OCI-LY3 (cell line): ENCODE measurements at regions not wholly inside any gene's neighbourhood (a gene's known extent, or its start where the extent isn't known, plus 50 kb on each side); places are given as distances from the start of the nearest gene placed in this dataset.

Experiments used
- H2AFZ ChIP-seq: fragments of 200-600, 300-600 bp; shearing (Covaris generic); 2 replicates; pipeline ENCODE4 v1.6.0; 2014; ENCODE audit warnings: antibody characterized with exemption, low read depth, low read length
- H3K27ac ChIP-seq: fragments of 200-600, 300-600 bp; sonication (generic); 2 replicates; pipeline ENCODE4 v1.5.1; 2014; ENCODE audit warnings: mild to moderate bottlenecking, low read length, moderate library complexity, mixed read lengths
- H3K27me3 ChIP-seq: fragments of 200-600, 300-600 bp; sonication (generic); 2 replicates; pipeline ENCODE4 v1.6.1; 2014; ENCODE audit warnings: low read depth, low read length, mixed read lengths
- H3K36me3 ChIP-seq: fragments of 200-600, 300-600 bp; sonication (generic); replicated peaks from 2 replicates; pipeline ENCODE3; 2014; ENCODE audit warnings: low read depth, low read length, mixed read lengths
- H3K4me1 ChIP-seq: fragments of 300-600, 200-600 bp; sonication (generic); 2 replicates; pipeline ENCODE4 v1.6.1; 2014; ENCODE audit warnings: low read length, mixed read lengths
- H3K4me2 ChIP-seq: fragments of 200-600, 300-600 bp; sonication (generic); 2 replicates; pipeline ENCODE4 v1.6.1; 2014; ENCODE audit warnings: low read length, mixed read lengths
- H3K4me3 ChIP-seq: fragments of 300-600, 200-600 bp; sonication (generic); 2 replicates; pipeline ENCODE4 v1.5.1; 2014; ENCODE audit warnings: antibody characterized with exemption, mild to moderate bottlenecking, low read length, moderate library complexity
- H3K79me2 ChIP-seq: fragments of 300-600, 200-600 bp; shearing (Covaris generic); 2 replicates; pipeline ENCODE4 v1.6.1; 2014; ENCODE audit warnings: mild to moderate bottlenecking, low read length, mixed read lengths
- H3K9ac ChIP-seq: fragments of 300-600, 200-600 bp; shearing (Covaris generic); 2 replicates; pipeline ENCODE4 v1.6.0; 2014; ENCODE audit warnings: mild to moderate bottlenecking, low read length, moderate library complexity
- H3K9me3 ChIP-seq: fragments of 200-600, 300-600 bp; shearing (Covaris generic); 2 replicates; pipeline ENCODE4 v1.6.1; 2014; ENCODE audit warnings: low read length, mixed read lengths; ENCODE audit not compliant: insufficient read depth
- H4K20me1 ChIP-seq: fragments of 200-600, 300-600 bp; sonication (generic); 2 replicates; pipeline ENCODE4 v1.6.1; 2016; ENCODE audit warnings: low read length, mixed read lengths; ENCODE audit not compliant: insufficient read depth
- CTCF ChIP-seq: fragments of 200-600, 300-600 bp; sonication (generic); IDR thresholded peaks from 2 replicates; pipeline ENCODE4 v1.5.1; 2014; ENCODE audit warnings: antibody characterized with exemption, low read length, low read depth
- EZH2phosphoT487 ChIP-seq: fragments of 200-600 bp; shearing (Covaris generic); IDR thresholded peaks from 2 replicates; pipeline ENCODE4 v1.6.1; 2018; ENCODE audit warnings: antibody characterized with exemption, mixed run types, low read depth

GRCh38 chr3:103158183-103158582 is 723.4 kb downstream of the ZPLD1 start:
- Histone ChIP-seq H3K4me3 (no peak overlapping the region), H3K36me3 (no peaks in the 10 kb centered on the region), H4K20me1 (no peaks in the 10 kb centered on the region), H3K79me2 (no peaks in the 10 kb centered on the region), H3K27me3 (no peaks in the 10 kb centered on the region), H2AFZ (no peak overlapping the region), H3K4me1 (no peaks in the 10 kb centered on the region), H3K27ac (no peak overlapping the region), H3K9me3 (no peaks in the 10 kb centered on the region), H3K4me2 (no peak overlapping the region), H3K9ac (no peak overlapping the region)
- TF ChIP-seq EZH2phosphoT487 (no peak), CTCF (no peak)

GRCh38 chr3:103166890-103167289 is 732.1 kb downstream of the ZPLD1 start:
- TF ChIP-seq CTCF (no peak), EZH2phosphoT487 (no peak)
- H2AFZ ChIP-seq, result no peak overlapping the region
- H3K79me2 ChIP-seq, result no peaks in the 10 kb centered on the region
- H3K9me3 ChIP-seq, result no peaks in the 10 kb centered on the region
- H3K4me3 ChIP-seq, result no peak overlapping the region
- no peaks in the 10 kb centered on the region for H3K36me3 ChIP-seq
- no peak overlapping the region for H3K4me2 ChIP-seq
- no peak overlapping the region for H3K27ac ChIP-seq
- no peak overlapping the region for H3K9ac ChIP-seq
- no peaks in the 10 kb centered on the region for H4K20me1 ChIP-seq
- peaks cover 30% of the 10 kb centered on the region for H3K4me1 ChIP-seq
- no peaks in the 10 kb centered on the region for H3K27me3 ChIP-seq

- peaks cover 30% of the 10 kb centered on the region for H3K4me1 ChIP-seq
- no peak overlapping the region for H3K9ac ChIP-seq
- no peaks in the 10 kb centered on the region for H3K79me2 ChIP-seq
- no peak overlapping the region for H3K27ac ChIP-seq
- H3K4me3 ChIP-seq, result no peak overlapping the region
- H3K36me3 ChIP-seq, result no peaks in the 10 kb centered on the region
- no peak overlapping the region for H2AFZ ChIP-seq
- H3K27me3 ChIP-seq, result no peaks in the 10 kb centered on the region
- H3K9me3 ChIP-seq, result no peaks in the 10 kb centered on the region
- peak overlapping the region; percentile 4; the same call in 1 of the 2 replicates for H3K4me2 ChIP-seq
- H4K20me1 ChIP-seq, result no peaks in the 10 kb centered on the region
- TF ChIP-seq EZH2phosphoT487 (no peak), CTCF (no peak)
These were observed 733.0 kb downstream of the ZPLD1 start for GRCh38 chr3:103167850-103168249.

GRCh38 chr3:103169289-103169688 is 734.5 kb downstream of the ZPLD1 start:
- TF ChIP-seq EZH2phosphoT487, result no peak
- no peak for TF ChIP-seq CTCF
- Histone ChIP-seq H3K9ac (no peak overlapping the region), H3K36me3 (no peaks in the 10 kb centered on the region), H3K4me2 (no peak overlapping the region), H3K27ac (no peak overlapping the region), H3K9me3 (no peaks in the 10 kb centered on the region), H4K20me1 (no peaks in the 10 kb centered on the region), H3K27me3 (no peaks in the 10 kb centered on the region), H3K4me3 (no peak overlapping the region), H2AFZ (no peak overlapping the region), H3K79me2 (no peaks in the 10 kb centered on the region), H3K4me1 (peaks cover 37% of the 10 kb centered on the region)
